ENCODE measurements at regions not wholly inside any gene's neighbourhood (a gene's known extent, or its start where the extent isn't known, plus 50 kb on each side); places are given as distances from the start of the nearest gene placed in this dataset.
"Not testable (repeated sequence)": the region's sequence is repeated elsewhere in the genome, so short reads cannot be mapped to it uniquely, and the experiment has no call there.

DNA sequence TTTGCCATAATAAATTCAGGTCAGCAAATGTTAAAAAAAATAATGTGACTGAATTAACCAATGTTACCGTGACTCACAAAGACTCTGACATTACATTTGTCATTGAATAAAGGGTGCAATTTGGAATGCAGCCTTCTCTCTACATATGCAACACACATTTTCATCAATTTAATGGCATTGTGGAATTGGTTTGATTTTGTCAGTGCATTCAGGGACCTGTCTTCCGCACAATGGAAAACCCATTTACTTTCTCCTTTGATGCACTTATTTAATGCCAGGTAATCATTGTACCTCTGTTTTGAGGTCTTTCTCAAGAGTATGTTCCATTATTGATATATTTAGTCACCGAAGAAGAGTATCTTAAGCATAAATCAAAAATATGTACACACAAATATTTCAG is 1099.3 kb downstream of the SOCS6 start:
- FAIRE-seq (no peak), DNase-seq (ENCODE audit: low spot score) (no peak)

DNA sequence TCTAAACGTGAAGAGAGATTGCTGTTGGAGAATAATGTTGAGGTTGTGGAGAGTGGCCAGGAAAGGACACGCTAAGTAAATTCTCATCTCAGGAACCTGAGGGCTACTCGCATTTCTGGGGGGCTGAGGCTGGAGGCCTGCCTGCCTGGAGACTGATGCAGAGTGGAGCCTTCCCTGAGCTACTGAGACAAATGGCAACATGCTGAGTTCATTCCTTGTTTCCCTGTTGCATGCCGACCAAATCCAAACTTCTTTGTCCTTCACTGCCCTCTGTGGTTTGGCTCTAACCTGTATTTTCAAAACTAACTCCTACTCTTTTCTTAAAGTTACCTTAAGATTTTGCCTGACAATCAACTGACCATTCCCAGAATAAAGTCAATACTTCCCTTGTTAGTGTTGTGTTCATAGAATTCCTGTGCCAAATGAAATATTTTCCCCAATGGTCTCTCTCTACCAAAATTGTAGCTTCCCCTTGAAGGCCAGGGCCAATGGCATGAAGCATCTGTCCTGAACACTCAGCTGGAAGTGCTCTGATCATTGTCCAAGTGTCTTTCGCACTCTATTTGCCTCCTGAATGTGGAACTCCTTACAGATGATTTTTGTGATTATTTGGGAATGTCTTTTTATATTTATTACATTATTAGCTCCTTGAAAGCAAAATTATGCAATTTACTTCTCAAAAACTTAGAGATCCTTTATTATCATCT is 1085.6 kb downstream of the SOCS6 start:
- no peak for FAIRE-seq
- DNase-seq (ENCODE audit: low spot score): no peak

DNA sequence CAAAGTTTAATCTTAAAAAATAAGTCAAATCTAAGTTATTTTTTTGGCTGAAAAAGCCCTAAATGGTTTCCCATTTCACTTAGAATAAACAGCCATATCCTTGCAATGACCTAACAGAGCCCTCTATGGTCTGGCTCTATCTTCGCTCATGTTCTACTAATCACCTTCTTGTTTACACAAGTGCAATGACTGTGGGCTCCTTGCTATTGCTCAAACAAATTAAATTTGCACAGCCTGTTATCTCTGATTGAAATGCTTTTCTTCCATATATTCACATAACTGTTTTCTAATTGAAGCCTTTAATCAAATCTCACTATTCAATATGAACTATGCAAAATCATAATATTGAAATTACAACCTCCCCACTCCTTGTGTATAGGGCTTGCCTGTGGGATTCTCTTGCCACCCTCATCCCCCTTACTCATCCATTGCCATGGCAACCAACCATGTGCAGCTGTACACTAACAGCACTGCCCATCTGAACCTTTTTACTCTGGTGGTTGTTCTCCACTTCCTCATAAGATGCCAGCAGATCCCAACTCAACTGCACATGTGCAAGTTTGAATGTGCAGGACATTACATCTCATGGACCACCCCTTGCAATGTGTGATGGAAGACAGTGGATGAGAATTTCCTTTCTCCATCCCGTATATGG is 1083.2 kb downstream of the SOCS6 start:
- no peak for FAIRE-seq

DNA sequence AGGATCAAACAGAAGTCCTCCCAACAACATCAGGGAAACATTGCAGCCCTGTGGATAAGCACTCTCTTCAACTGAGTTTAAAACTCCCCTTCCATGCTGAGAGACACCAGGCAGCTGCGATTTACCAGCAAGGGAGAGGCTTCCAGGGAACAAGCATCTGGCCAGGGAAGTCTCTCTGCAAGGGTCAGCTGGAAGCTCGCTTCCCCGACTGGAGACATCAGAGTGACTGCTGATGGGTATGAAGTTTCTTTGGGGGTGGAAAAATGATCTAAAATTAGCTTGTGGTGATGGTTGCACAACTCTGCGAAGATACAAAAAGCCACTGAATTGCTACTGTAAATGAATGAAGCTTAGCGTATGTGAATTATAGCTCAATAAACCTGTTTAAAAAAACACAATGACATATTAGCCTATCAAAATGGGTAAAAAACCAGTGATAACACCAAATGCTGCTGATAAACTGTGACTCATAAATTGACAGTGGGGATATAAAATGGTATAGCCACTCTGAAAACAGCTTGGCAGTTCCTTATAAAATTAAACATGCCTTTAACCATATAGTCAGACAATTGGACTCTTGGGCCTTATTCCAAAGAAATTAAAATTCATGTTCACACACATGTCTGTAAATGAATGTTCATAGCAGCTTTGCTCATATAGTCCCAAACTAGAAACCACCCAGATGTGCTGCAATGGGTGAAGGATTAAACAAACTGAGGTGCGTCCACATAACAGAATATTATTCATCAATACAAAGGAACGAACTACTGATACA is 1082.0 kb downstream of the SOCS6 start:
- no peak for DNase-seq (ENCODE audit: low spot score)
- no peak for FAIRE-seq

More for the DNA sequence above, 1083.2 kb downstream of the SOCS6 start:
- no peak for DNase-seq (ENCODE audit: low spot score)

DNA sequence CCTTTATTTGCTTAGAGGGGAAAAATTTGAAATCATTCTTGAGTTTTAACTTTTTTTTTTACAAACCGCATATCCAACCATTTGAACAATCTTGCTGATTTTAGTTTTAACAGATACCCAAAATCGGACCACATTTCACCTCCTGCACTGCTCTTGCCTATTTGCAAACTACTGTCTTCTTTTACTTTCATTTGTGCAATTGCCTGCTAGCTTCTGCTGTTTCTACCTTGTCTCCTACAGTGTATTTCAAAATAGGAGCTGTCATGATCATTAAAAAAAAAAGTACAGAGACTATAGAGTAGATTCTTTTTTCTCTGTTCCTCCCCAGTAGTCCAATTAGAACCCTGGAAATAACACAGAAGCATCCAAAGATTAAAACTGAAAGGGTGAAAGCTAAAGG is 1081.2 kb downstream of the SOCS6 start:
- no peak for FAIRE-seq
- DNase-seq (ENCODE audit: low spot score): no peak

DNA sequence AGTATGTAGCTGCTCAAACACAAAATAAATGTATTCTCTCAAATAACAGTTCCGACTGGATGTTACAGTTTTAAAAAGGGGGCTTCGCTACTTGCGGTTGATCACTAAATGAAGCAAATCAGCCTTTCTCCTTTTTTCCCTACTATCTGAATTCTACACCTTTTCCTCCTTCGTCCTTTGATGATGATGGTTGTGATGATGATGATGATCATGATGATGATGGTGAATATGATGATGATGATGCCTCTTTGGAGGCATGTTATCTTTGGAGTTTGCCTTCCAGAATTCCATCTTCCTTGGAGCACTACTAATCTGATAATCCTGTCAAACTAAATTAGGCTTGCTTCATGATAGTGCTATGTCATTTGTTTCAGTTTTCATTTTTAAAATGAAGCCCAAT is 1073.3 kb downstream of the SOCS6 start:
- no peak for DNase-seq (ENCODE audit: low spot score)
- no peak for FAIRE-seq

DNA sequence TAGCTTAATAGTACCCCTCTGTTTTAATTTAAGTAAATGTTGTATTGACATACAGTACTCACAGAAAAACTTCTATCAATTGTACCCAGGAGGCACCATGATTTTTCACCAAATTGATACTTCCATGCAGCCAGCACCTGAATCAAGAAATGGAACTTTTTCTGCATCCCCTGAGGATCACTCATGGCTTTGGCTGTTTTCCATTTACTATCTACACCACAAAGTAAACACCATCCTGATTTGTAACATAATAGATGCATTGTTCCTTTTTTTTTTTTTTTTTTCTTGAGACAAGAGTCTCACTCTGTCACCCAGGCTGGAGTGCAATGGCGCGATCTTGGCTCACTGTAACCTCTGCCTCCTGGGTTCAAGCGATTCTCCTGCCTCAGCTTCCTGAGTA is 1066.8 kb downstream of the SOCS6 start:
- FAIRE-seq; DNase-seq (ENCODE audit: low spot score): not testable (repeated sequence)

DNA sequence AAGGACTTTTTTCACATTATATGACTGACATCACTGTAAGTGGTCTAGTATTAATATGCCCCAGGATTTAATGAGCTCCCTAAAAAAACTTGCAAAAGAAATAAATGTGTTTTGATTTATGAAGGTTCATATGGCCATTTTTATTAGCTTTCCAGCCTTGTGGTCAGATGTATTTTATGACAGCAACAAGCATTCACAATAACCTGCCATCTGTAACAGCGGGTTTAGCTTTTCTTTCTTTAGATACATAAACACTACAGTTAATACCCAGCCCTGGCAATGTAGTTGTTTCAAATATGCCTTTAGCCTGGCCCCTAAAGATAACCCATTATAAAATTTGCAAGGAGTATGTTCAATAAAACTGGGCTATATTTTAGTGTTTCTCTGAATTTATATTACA is 1063.8 kb downstream of the SOCS6 start:
- DNase-seq (ENCODE audit: low spot score): no peak
- FAIRE-seq: no peak

DNA sequence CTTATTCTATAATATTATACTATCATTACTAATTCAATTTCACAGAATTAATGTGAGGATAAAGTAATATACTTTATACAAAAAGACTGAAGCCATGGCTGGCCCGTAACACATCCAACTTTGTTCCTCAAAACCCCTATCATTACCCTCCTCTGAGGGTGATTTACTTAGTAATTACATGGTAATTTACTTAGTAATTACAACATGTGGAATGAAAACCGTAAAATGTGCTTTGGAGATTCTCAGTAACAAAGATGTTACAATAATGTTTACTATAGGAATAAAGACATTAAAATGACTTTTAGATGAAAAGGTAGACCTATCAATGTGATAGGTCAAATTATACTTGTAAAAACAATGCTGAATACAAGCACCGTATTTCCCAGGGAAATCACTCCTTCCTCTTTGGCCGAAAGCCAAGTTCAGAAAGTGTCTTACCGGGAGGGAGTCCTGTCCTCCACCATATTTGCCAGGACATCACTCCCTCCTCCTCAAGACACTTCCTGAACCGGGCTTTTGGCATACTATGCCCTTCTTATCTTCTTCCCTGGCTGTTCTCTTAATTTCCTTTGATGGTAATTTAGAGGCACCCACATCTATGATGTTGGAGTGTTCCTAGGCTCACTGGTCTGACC is 1047.8 kb downstream of the SOCS6 start:
- FAIRE-seq: no peak

DNA sequence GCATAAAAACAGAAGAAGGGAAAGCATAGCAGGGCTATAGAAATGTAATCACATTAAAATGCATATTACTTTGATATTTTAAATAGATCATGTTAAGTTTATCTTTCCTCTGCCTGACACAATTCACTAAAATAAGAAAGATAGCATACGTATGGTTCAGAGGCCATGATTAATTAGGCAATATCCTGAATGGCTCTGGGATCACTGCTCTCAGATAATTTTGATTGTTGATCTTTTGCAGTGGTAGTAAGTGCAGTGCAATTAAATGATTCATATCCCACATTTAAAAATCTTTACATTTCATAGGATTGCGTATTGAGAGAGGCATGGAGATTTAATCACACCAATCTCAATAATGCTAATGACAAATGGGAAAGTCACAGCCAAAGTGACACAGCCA is 1040.7 kb downstream of the SOCS6 start:
- no peak for DNase-seq (ENCODE audit: low spot score)
- FAIRE-seq: no peak

More for the DNA sequence above, 1047.8 kb downstream of the SOCS6 start:
- DNase-seq (ENCODE audit: low spot score): no peak

DNA sequence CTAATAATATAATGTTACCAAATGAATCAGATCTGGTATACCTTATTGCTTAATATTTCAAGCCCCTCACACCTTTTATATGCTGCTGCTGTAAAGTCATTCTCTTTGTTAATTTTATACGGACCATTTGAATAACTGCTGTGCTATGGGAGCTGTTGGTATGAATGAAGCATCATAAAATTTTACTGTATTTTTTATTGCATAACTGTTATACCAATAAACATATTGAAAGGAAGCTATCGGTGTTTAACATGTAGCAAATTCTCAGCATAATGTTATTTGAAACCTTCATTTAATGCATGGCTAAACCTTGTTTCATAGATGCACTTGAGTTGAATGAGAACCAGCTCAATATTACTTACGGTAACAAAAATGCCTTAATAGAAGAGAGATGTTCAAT is 1040.3 kb downstream of the SOCS6 start:
- DNase-seq (ENCODE audit: low spot score) (no peak), FAIRE-seq (no peak)

DNA sequence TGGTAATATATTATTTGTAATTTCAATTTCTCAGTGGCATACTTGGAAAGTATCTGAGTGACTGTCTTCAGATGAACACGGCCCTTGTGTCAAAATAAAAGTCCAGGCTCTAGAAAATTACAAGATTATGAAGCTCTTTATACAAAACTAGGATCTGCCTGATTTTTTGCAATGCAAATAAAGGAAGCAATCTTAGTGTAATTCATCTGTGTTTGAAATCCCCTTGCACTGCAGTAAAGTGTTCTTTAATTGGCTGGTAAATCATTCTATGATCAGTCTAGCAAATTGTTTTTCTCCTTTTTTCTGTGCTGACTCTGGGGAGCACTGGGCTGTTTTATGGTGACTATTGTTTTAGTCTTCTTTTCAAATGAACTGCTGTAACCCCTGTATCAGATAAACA is 1039.0 kb downstream of the SOCS6 start:
- FAIRE-seq: no peak
- DNase-seq (ENCODE audit: low spot score): no peak

DNA sequence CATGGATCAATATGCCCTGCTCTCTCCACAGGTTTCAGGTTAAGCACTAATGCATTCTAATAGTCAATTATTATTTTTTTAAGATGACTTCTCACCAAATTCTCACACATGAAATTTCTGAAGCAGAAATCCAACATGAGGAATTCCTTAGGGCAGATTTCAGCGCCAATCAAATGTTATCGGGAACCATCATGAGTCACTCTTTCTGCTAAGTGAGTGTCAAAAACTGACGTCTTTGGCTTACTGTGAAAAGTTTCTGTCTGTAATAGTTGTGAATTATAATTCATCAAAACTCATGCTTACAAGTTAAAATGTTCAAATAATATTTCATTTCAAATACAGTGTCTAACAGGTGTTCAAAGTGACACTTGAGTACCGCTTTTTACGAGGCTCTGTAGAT is 1038.6 kb downstream of the SOCS6 start:
- DNase-seq (ENCODE audit: low spot score) (no peak), FAIRE-seq (no peak)

DNA sequence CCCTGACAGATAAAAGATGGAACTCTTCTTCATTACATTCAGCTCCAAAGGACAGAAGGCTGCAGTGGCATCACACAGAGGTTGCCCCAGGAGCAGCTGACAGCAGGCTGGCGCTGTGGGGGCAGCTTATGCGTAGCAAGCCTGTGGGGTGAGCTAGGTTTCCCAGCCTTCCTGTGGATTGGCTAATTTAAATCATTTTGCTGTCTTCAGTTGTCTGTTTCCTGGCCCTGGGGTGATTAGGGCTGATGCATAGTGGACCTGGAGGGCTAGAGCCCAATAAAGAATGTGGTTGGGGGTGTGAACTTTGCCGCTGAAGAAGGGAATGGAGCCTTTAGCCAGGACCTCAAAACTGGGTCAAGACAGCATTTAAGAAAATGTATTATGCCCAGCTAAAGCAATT is 1038.0 kb downstream of the SOCS6 start:
- DNase-seq (ENCODE audit: low spot score): no peak
- FAIRE-seq: no peak

DNA sequence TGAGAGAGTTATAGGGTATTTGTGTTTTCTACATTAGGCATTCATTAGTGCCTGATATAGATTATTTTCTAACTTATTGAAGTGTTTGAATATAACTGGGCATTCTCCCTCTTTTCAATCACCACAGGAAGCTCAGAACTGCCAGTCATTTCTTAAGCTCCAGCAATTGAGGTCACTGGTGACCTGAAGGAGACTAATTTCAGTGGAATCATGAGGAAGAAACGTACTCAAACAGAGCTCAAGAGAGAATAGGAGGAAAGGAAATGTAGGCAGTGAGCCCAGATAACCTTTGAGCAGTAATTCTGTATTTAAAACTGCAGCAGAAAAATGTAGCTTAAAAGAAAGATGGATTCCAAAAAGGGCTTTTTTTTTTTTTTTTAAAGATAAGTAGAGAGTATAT is 1035.5 kb downstream of the SOCS6 start:
- DNase-seq (ENCODE audit: low spot score) (no peak), FAIRE-seq (no peak)

DNA sequence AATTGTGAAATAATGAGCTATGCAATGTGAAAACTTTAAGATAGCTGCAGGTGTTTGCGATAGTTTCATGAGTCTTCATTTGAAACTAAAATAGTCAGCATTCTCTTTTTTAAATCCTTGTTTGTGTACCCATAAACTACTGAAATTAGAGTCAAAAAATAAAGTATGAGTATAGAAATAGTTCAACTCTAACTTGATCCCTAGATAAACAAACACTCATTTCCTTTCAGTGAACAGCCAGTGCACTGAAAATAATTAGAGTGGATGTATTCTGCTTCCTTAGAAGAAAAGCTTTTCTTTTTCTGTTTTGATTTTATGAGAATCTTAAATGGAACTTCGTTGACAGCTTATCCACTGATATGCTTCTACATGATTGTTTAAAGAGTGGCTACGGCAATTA is 1033.4 kb downstream of the SOCS6 start:
- DNase-seq (ENCODE audit: low spot score) (no peak), FAIRE-seq (no peak)

DNA sequence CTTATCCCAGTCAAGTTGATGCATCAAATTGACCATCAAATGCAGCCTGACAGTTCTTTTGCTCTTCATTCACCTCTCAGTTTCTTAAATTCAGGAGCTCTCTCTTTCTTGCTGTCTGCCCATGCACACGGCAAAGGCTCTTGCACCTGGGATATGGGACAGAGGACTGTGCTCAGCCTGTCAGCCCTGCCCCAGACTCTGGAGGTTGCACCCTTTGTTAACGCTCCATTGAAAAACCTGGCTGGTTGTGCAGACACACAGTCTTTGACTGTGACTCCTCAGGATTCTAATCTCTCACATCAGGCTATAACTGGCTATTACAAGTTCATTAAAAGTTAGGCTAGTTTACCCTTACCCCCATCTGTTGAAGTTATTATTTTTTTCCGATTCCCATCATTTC is 1032.5 kb downstream of the SOCS6 start:
- FAIRE-seq (no peak), DNase-seq (ENCODE audit: low spot score) (no peak)

DNA sequence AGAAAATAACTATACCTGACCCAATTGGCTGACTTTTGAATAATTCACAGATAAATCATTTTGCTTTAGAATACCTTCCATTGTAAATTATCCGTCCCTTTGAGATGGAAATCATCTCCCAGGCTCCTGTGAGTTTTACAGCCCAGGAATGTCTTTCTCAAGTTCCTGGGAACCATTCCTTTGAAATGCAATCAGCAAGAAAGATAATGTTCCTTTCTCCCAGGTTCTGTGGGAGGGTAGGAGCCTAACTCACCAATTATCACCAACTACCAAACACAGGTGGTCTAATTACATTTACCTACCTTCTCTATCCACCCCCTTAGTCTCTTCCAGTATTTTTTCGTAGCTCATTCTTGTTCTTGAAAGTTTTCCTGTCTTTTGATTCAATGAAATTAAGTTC is 1016.0 kb downstream of the SOCS6 start:
- FAIRE-seq (no peak), DNase-seq (ENCODE audit: low spot score) (no peak)

DNA sequence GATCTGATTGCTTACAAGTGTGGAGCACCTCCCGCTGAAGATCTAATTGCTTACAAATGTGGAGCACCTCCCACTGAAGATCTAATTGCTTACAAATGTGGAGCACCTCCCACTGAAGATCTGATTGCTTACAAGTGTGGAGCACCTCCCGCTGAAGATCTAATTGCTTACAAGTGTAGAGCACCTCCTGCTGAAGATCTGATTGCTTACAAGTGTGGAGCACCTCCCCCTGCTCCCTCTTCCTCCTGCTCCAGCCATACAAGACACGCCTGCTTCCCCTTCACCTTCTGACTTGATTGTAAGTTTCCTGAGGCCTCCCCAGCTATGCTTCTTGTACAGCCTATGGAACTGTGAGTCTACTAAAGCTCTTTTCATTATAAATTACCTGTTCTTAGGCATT is 1014.9 kb downstream of the SOCS6 start:
- FAIRE-seq; DNase-seq (ENCODE audit: low spot score): not testable (repeated sequence)

DNA sequence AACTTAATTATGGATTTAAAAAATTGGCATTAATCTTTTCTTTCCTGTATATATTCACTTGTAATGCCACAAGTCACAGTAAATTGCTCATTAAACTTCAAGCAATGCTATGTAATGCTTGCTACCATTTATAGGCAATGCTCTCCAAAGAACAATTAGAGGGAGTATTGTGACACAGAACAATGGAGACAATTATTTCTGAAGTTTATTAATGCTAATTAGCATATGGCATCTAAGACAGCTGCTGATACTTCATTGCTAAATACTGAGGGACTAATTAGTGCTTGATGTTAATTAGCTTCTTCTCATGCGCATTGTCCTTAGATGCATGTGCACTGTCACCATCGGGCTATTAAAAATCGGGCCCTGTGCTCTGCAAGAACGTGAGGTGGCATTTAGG is 1012.8 kb downstream of the SOCS6 start:
- FAIRE-seq: no peak

DNA sequence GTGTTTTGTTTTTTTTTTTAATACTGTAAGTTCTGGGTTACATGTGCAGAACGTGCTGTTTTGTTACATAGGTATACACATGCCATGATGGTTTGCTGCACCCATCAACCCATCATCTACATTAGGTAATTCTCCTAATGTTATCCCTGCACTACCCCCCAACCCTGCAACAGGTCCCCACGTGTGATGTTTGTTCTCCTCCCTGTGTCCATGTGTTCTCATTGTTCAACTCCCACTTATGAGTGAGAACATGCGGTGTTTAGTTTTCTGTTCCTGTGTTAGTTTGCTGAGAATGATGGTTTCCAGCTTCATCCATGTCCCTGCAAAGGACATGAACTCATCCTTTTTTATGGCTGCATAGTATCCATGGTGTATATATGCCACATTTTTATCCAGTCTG is 1005.4 kb downstream of the SOCS6 start:
- FAIRE-seq: not testable (repeated sequence)

More for the DNA sequence above, 1012.8 kb downstream of the SOCS6 start:
- no peak for DNase-seq (ENCODE audit: low spot score)

DNA sequence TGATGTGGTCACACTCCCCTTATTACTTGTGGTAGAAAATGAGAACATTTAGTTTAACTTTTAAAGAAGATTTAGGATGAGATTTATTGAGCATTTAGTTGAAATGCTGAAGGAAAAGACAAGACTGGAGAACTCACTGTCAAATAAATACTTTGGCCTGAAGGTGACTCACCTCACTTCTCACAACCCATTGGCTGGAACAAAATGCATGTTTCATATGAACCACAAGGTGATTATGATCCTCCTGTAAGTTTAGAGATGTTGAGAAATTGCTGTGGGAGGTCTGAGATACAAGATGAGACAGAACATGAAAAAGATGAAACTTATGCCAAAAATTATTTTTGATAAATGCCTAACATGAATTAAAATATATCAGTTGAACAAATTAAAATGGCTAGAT is 1004.5 kb downstream of the SOCS6 start:
- DNase-seq (ENCODE audit: low spot score) (no peak), FAIRE-seq (no peak)

More for the DNA sequence above, 1005.4 kb downstream of the SOCS6 start:
- not testable (repeated sequence) for DNase-seq (ENCODE audit: low spot score)
